NOMO-1 treated with DMSO at 0.1 percent for 48 hours (cell line): ENCODE measurements at regions not wholly inside any gene's neighbourhood (a gene's known extent, or its start where the extent isn't known, plus 50 kb on each side); places are given as distances from the start of the nearest gene placed in this dataset.

ENCODE experiments used
- DNase-seq: peaks from one replicate; lab custom pipeline; 2025; ENCODE audit not compliant: unreplicated experiment; lab: John Stamatoyannopoulos, UW

DNA sequence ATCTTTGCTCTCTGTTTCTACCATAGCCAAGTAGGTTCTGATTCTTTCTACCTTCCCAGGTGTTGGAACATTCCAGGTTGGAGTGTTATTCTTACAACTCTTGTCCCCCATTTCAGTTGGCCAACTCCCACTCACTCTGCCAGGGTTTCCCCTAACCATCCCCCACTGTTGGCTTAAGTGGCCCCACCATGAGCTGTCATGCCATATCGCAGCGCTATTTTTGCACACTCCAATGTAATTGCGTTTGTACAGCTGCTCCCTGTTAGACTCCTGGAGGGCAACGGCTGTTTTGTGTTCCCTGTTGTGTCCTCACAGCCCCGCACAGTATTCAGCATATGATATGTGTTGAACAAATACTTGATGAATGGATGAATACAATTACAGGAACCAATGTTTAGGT lies 117.7 kb upstream of the ETS2 start:
- no peak for DNase-seq

GRCh38 chr21:38691631-38692030 lies 114.1 kb upstream of the ETS2 start:
- no peak for DNase-seq

- no peak for DNase-seq
Observed at GRCh38 chr21:38696579-38696978, 109.2 kb upstream of the ETS2 start.

DNA sequence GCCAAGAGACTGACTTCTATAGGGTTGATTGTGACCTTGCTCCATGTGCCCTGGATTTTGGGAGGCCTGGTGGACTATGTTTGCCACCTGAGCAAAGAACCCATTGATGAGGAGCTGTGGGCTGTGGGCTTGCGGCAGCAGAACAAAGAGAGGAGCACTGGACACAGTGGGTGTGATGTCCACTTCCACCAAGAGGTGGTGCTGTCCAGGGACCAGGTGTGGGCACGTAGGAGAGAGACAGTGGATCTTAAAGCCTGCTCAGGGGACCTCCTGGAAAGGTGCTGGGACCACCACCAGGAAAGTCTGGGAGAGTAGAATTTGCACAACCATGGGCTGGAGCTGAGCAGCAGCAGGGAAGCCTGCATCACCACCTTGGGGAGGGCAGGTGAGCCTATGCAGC lies 106.7 kb upstream of the ETS2 start:
- no peak for DNase-seq

DNA sequence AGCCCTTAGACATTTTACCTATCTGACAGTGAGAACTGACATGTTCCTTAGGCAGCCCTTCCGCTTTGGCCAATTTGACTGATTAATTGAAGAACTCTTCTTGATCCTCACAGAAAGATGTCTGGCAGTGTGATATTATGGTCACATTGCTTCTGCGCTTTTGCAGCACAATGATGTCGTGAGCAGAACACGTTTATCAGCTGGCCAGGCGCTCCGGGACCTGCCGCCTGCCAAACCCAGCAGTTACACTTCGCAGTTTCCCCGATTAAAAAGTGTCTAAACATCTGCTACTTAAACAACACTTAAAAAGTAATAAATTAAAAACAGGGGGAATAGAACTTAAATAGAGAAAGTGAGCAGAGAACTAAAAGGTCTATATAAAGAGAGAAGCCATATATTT lies 103.5 kb upstream of the ETS2 start:
- DNase-seq, result no peak

DNA sequence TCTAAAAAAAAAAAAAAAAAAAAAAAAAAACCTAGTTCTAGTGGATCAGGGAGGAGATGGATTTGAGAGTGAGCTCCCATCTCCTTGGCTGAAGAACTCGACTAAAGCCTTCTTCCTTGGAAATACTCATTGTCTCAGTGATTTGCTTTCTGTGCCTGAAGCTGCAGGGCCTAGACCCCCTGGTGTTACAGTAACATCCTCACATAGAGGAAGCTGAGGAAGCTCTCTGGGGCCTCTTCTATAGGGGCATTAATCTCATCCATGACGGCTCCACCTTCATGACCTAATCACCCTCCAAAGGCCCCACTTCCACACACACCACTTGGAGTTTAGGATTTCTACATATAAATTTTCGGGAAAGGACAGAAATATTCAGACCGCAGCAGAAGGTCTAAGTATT lies 95.9 kb upstream of the ETS2 start:
- DNase-seq, result no peak

DNA sequence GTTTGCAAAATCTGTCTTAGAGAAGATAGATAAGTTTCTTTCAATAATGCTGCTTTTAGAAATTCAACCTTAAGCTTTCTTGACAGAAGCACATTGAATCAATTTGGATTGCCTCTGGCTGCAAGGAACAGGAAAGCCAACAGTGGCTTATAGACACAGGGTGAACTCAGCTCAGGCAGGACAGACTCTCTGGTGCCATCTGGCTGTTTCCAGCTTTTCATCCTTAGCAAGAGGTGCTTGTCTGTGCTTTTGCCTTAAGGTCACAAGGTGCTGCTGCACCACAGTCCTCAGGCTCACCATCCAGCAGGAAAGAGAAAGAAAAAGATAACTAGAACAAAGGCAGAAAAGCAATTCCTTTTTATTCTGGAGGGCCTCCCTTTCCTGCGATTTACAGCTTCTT lies 93.7 kb upstream of the ETS2 start:
- no peak for DNase-seq

- no peak for DNase-seq
Observed at GRCh38 chr21:38712664-38713063, 93.1 kb upstream of the ETS2 start.

DNA sequence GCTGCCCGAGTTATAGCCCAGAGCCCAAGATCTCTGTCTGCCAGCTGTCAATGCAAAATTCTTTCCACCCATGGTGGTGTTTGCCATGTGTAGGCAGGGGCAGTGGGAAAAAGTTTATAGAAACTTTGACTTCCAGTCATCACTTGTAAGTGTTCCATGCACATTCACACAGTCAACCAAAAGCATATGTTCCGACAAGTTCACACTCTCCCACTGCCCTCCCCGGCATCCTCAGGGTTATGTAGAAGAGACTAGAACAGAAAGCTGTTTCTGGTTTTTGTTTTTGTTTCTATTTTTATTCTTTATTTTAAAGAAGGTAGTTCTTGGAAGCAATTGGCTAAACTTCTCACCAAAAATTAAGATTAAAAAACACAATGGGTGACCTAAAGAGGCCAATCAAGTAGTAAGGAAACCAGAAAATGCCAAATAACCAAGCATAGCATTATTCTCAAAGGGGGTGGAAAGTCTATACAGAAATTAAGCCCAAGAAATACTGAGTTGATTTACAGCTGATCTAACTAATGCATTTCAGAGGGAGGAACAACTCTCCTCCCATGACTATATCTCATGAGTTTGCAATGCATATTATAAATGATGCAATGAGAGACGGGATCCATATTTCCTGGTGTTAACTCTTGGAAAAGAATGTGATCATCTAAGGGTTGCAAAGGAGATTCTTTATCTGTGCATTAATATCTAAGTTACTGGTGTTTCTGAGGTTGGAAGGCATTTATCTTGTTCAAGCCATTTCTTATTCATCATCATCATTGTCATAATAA lies 91.5 kb upstream of the ETS2 start:
- DNase-seq, result no peak

- no peak for DNase-seq
Observed at GRCh38 chr21:38714999-38715398, 90.7 kb upstream of the ETS2 start.

- DNase-seq, result no peak
Observed at GRCh38 chr21:38716088-38716487, 89.6 kb upstream of the ETS2 start.

GRCh38 chr21:38716942-38717341 lies 88.8 kb upstream of the ETS2 start:
- DNase-seq, result no peak

DNA sequence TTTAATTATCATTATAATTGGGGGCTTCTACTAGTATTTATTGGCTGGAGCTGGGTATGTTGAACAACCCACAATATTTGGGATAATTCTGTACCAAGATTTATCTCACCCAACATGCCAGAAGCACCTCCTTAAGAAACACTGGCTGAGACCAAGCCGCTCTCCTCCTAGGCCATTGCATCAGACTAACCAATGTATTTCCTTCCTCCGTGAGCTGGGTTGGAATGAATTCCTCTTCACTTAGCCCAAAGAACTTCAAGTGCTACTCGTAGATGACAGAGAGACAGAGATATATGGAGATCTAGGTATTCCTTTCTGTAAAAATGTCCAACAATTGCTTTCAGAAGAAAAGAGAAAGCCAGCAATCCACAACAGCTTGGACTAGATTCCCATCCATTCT lies 87.2 kb upstream of the ETS2 start:
- DNase-seq, result peak; percentile 45

DNA sequence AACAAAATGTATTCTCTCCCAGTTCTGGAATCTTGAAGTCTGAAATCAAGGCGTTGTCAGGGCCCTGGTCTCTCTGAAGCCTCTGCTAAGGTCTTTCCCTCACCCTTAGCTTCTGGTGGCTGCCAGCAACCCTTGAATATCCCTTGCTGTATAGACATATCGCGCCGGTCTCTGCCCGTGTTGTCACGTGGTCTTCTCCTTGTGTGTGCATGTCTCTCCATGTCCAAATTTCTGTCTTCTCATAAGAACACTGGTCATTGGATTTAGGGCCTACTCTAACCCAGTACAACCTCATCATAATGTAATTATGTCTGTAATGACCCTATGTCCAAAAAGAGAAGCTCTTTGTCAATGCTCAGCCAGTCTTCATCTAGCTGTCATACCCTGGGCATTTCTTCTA lies 85.7 kb upstream of the ETS2 start:
- DNase-seq, result no peak

DNA sequence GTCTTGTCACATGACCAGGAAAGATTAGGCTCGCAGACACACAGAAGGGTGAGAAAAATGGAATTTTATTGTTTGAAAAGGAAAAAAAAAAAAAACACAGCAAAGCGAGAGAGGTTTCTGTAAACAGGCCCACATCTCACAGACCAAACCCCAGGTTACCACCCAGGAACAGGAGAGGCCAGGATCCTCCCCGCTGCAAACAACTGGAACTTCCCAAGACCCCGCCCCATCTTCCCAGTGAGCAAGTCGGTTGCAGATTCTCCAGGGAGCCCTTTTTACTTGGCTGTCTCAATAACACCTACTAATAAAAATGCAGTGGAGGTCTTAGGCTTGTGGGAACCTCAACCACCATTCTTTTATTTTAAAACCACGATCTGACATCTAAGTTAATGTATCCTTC lies 84.7 kb upstream of the ETS2 start:
- no peak for DNase-seq

GRCh38 chr21:38721958-38722357 lies 83.8 kb upstream of the ETS2 start:
- DNase-seq, result peak; percentile 35

- DNase-seq, result peak; percentile 24
Observed at GRCh38 chr21:38725196-38726157, 80.3 kb upstream of the ETS2 start.

GRCh38 chr21:38726482-38726881 lies 79.2 kb upstream of the ETS2 start:
- DNase-seq, result no peak

GRCh38 chr21:38729291-38729690 lies 76.4 kb upstream of the ETS2 start:
- DNase-seq, result no peak

DNA sequence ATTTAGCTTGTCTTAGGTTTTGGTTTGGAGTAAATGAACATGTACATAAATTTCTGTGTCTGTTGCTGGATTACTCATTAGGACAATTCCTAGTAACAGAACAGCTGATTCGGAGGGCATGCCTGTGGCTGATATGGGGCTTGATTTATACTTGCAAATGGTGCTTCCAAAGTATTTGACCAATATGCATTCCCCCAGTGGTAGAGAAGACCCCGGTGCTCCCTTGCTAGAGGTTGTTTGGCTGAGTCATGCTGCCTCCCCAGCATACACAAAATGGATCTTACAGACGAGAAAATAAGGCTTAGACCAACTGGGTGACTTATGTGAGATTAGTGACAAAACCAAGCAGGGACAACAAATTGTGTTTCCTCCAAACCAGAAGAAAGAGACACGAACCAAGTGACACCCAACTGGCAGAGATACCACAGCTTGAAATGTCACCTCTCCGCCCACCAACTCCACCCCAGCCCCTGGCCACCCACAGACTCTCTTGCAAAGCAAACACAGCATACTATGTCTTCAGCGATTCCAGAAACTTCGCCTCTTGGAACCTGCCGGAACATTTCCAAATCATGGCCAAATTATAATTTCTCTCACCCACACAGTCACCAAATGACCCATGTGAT lies 75.9 kb upstream of the ETS2 start:
- no peak for DNase-seq

- peak; percentile 60 for DNase-seq
Observed at GRCh38 chr21:38733972-38734546, 71.7 kb upstream of the ETS2 start.
